ENCODE measurements at regions not wholly inside any gene's neighbourhood (a gene's known extent, or its start where the extent isn't known, plus 50 kb on each side); places are given as distances from the start of the nearest gene placed in this dataset.

GRCh38 chr5:130868186-130868840 is 296.7 kb downstream of the HINT1 start:
- TF ChIP-seq POLR2A (IDR thresholded peaks at IDR 0.05; ENCODE audit: low read depth, low read length) = no peak
- TF ChIP-seq POLR2AphosphoS5 (IDR thresholded peaks at IDR 0.05; ENCODE audit: low read depth, low read length) = no peak
- no peak for TF ChIP-seq TAF1 (IDR thresholded peaks at IDR 0.05; ENCODE audit: borderline replicate concordance, low read depth, low read length)
